ENCODE measurements at regions not wholly inside any gene's neighbourhood (a gene's known extent, or its start where the extent isn't known, plus 50 kb on each side); places are given as distances from the start of the nearest gene placed in this dataset.

GRCh38 chr7:53420550-53420949 is 385.1 kb downstream of the POM121L12 start:
- TF ChIP-seq, protein P1, sequence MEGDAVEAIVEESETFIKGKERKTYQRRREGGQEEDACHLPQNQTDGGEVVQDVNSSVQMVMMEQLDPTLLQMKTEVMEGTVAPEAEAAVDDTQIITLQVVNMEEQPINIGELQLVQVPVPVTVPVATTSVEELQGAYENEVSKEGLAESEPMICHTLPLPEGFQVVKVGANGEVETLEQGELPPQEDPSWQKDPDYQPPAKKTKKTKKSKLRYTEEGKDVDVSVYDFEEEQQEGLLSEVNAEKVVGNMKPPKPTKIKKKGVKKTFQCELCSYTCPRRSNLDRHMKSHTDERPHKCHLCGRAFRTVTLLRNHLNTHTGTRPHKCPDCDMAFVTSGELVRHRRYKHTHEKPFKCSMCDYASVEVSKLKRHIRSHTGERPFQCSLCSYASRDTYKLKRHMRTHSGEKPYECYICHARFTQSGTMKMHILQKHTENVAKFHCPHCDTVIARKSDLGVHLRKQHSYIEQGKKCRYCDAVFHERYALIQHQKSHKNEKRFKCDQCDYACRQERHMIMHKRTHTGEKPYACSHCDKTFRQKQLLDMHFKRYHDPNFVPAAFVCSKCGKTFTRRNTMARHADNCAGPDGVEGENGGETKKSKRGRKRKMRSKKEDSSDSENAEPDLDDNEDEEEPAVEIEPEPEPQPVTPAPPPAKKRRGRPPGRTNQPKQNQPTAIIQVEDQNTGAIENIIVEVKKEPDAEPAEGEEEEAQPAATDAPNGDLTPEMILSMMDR (IDR thresholded peaks at IDR 0.05), result no peak
- Mint-ChIP-seq H3K4me3 (no peak overlapping the region), H3K27me3 (no peaks in the 10 kb centered on the region), H3K27ac (no peak overlapping the region), H3K36me3 (ENCODE audit: low read depth) (no peaks in the 10 kb centered on the region), H3K9me3 (peaks cover 23% of the 10 kb centered on the region), H3K4me1 (ENCODE audit: low read depth) (no peaks in the 10 kb centered on the region)
- ChIA-PET POLR2A (no interaction called here), CTCF (no interaction called here)
- intact Hi-C loops (cut with micrococcal nuclease), result no loop called here
- no peak for ATAC-seq
- DNase-seq, result no peak

DNA sequence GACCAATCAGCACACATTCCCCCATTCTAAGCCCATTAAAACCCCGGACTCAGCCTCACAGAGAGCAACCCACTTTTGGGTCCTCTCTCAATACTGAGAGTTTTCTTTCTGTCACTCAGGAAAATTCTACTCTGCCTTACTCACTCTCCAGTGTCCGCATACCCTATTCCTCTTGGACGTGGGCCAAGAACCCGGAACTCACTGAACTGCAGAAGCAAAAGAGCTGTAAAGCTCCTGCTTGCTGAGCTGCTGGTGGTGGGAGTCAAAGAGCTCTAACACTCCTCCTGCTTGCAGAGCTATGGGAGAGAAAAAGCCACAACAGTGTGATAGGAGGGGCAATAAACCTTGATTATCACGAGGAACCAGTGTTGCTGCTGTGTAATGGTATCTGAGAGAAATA is 386.9 kb downstream of the POM121L12 start:
- Mint-ChIP-seq H3K4me3 (no peak overlapping the region), H3K27me3 (no peaks in the 10 kb centered on the region), H3K9me3 (peaks cover 17% of the 10 kb centered on the region), H3K27ac (no peak overlapping the region), H3K4me1 (ENCODE audit: low read depth) (no peaks in the 10 kb centered on the region), H3K36me3 (ENCODE audit: low read depth) (no peaks in the 10 kb centered on the region)
- TF ChIP-seq, protein P1 (IDR thresholded peaks at IDR 0.05), result no peak
- ATAC-seq, result no peak
- ChIA-PET POLR2A (no interaction called here), CTCF (no interaction called here)
- DNase-seq, result no peak
- intact Hi-C loops (cut with micrococcal nuclease), result no loop called here

DNA sequence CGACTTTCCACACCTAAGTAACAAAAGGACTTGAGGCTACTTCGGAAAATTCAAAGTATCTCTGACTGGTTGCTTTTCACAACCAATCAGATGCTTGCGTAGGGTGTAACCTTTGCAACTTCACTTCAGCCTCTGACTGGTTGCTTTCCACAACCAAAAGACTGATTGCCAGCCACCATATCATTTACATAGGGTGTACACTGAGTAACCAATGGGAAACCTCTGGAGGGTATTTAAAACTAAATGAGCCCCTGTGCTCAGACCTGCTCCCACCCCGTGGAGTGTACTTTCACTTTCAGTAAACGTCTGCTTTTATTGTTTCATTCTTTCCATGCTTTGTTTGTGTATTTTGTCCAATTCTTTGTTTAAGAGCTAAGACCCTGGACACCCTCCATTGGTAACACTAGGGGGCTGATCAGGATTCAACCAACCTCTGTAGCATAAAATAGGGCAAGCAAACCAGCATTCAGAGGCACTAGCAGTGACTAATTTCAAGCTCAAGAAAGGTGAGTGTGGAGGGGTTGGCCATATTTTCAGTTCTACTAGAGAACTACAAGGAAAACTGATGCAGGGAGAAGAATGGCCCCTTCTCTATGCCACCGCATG is 390.8 kb downstream of the POM121L12 start:
- DNase-seq, result no peak
- Mint-ChIP-seq H3K36me3 (ENCODE audit: low read depth) (no peaks in the 10 kb centered on the region), H3K27me3 (no peaks in the 10 kb centered on the region), H3K4me3 (no peak overlapping the region), H3K4me1 (ENCODE audit: low read depth) (no peaks in the 10 kb centered on the region), H3K9me3 (peaks cover 18% of the 10 kb centered on the region), H3K27ac (no peak overlapping the region)
- intact Hi-C loops (cut with micrococcal nuclease), result no loop called here
- TF ChIP-seq, protein P1 (IDR thresholded peaks at IDR 0.05), result no peak
- ChIA-PET CTCF (no interaction called here), POLR2A (no interaction called here)
- ATAC-seq, result no peak

- no peaks in the 10 kb centered on the region for H3K27me3 Mint-ChIP-seq
- no peaks in the 10 kb centered on the region for H3K4me1 Mint-ChIP-seq (ENCODE audit: low read depth)
- DNase-seq, result no peak
- intact Hi-C loops (cut with micrococcal nuclease), result no loop called here
- no peak overlapping the region for H3K4me3 Mint-ChIP-seq
- peaks cover 18% of the 10 kb centered on the region for H3K9me3 Mint-ChIP-seq
- H3K36me3 Mint-ChIP-seq (ENCODE audit: low read depth), result no peaks in the 10 kb centered on the region
- CTCF ChIA-PET, result no interaction called here
- no peak for ATAC-seq
- POLR2A ChIA-PET, result no interaction called here
- TF ChIP-seq, protein P1 (IDR thresholded peaks at IDR 0.05), result no peak
- no peak overlapping the region for H3K27ac Mint-ChIP-seq
These were observed 392.6 kb downstream of the POM121L12 start for GRCh38 chr7:53428045-53428444.

DNA sequence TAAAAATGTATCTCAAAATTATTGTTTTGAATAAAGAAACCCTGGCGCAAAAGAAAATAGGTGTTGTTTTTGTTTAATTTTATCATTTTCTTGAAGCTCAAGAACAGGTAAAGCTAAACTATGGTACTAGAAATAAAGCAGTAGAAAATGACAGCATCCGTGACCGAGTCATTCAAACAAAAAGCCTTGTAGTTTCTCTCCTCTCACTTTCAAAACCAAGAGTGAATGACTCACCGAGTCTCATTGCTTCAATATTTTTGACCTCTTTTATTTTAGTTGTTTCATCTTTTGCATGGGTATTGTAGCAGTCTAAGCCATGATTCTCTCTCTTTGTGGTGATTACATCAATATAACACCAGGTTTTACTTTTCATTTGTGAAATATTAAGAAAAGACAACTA is 396.5 kb downstream of the POM121L12 start:
- H3K36me3 Mint-ChIP-seq (ENCODE audit: low read depth), result no peaks in the 10 kb centered on the region
- ChIA-PET CTCF (no interaction called here), POLR2A (no interaction called here)
- no peaks in the 10 kb centered on the region for H3K27me3 Mint-ChIP-seq
- no peaks in the 10 kb centered on the region for H3K4me1 Mint-ChIP-seq (ENCODE audit: low read depth)
- DNase-seq (no peak), ATAC-seq (no peak)
- H3K9me3 Mint-ChIP-seq, result peaks cover 10% of the 10 kb centered on the region
- TF ChIP-seq, protein P1 (IDR thresholded peaks at IDR 0.05), result no peak
- intact Hi-C loops (cut with micrococcal nuclease), result no loop called here
- no peak overlapping the region for H3K4me3 Mint-ChIP-seq
- H3K27ac Mint-ChIP-seq, result no peak overlapping the region

All from activated CD8-positive, alpha-beta T cell treated with anti-CD3 and anti-CD28 coated beads for 36 hours (primary cell).